Endodermal cell (in vitro differentiated cells): ENCODE measurements at regions not wholly inside any gene's neighbourhood (a gene's known extent, or its start where the extent isn't known, plus 50 kb on each side); places are given as distances from the start of the nearest gene placed in this dataset.
A peak's percentile ranks its signal among the peaks of the same experiment; 100 is the strongest.

Experiments used
- DNase-seq: peaks from one replicate; pipeline ENCODE4 v3.0.0-alpha.2; 2017
- H3K27ac ChIP-seq: 2 replicates; pipeline ENCODE4 v1.5.1; 2013; ENCODE audit warnings: mild to moderate bottlenecking, low read depth, low read length, moderate library complexity
- H3K27me3 ChIP-seq: 2 replicates; pipeline ENCODE4 v1.6.1; 2013; ENCODE audit warnings: mild to moderate bottlenecking, low read length, moderate library complexity; ENCODE audit not compliant: insufficient read depth, control insufficient read depth, poor library complexity, severe bottlenecking
- H3K36me3 ChIP-seq: 2 replicates; pipeline ENCODE4 v1.7.0; 2013; ENCODE audit warnings: mild to moderate bottlenecking, low read length, moderate library complexity; ENCODE audit not compliant: control insufficient read depth, insufficient read depth
- H3K4me1 ChIP-seq: one replicate; pipeline ENCODE4 v1.7.0; 2013; ENCODE audit warnings: low read length; ENCODE audit not compliant: control insufficient read depth, insufficient read depth
- H3K4me3 ChIP-seq: 2 replicates; pipeline ENCODE4 v1.5.1; 2013; ENCODE audit warnings: mild to moderate bottlenecking, low read length, moderate library complexity
- H3K9ac ChIP-seq: 2 replicates; pipeline ENCODE4 v1.6.1; 2013; ENCODE audit warnings: mild to moderate bottlenecking, low read length, moderate library complexity; ENCODE audit not compliant: poor library complexity, severe bottlenecking; ENCODE audit errors: extremely low read depth
- H3K9me3 ChIP-seq: 2 replicates; pipeline ENCODE4 v1.6.1; 2013; ENCODE audit warnings: mild to moderate bottlenecking, low read length, moderate library complexity; ENCODE audit not compliant: control insufficient read depth
- H3K27ac Mint-ChIP-seq: 2 replicates; pipeline ENCODE4 v1.8.0; 2020; ENCODE audit warnings: mixed read lengths
- H3K27me3 Mint-ChIP-seq: 2 replicates; pipeline ENCODE4 v1.8.0; 2021; ENCODE audit warnings: mild to moderate bottlenecking, mixed read lengths; ENCODE audit not compliant: insufficient read depth
- H3K36me3 Mint-ChIP-seq: 2 replicates; pipeline ENCODE4 v1.8.0; 2020; ENCODE audit warnings: low read depth, mixed read lengths
- H3K4me1 Mint-ChIP-seq: 2 replicates; pipeline ENCODE4 v1.8.0; 2020; ENCODE audit warnings: mixed read lengths
- H3K4me3 Mint-ChIP-seq: 2 replicates; pipeline ENCODE4 v1.8.0; 2020; ENCODE audit warnings: mild to moderate bottlenecking, moderate library complexity, mixed read lengths
- H3K9me3 Mint-ChIP-seq: 2 replicates; pipeline ENCODE4 v1.8.0; 2020; ENCODE audit warnings: mild to moderate bottlenecking, mixed read lengths
- WGBS, 2 experiments: methylation state at CpG; one replicate each; pipeline versions ENCODE4 v1.1.5 to v1.1.7; 2013; ENCODE audit warnings: missing lambda C conversion rate in 2 of 2, mixed read lengths in 1 of 2; ENCODE audit not compliant: insufficient coverage in 1 of 2, insufficient read length in 1 of 2; 5-methylcytosine and 5-hydroxymethylcytosine counted together
- TF ChIP-seq, protein P1 (sequence below): fragments of 200-600 bp; sonication (generic); conservative IDR thresholded peaks from 2 replicates; pipeline ENCODE4 v1.5.0; 2021; ENCODE audit warnings: antibody characterized with exemption, mild to moderate bottlenecking

GRCh38 chr13:111505175-111505777, 184.8 kb downstream of the TEX29 start:
- peaks cover 31% of the 10 kb centered on the region for H3K9me3 Mint-ChIP-seq
- DNase-seq = peak; percentile 89
- Histone ChIP-seq H3K27ac (no peak overlapping the region), H3K36me3 (no peaks in the 10 kb centered on the region), H3K27me3 (no peaks in the 10 kb centered on the region), H3K4me1 (no peaks in the 10 kb centered on the region), H3K9ac (no peak overlapping the region), H3K4me3 (no peak overlapping the region), H3K9me3 (peaks cover 9% of the 10 kb centered on the region)
- peaks cover 20% of the 10 kb centered on the region for H3K27me3 Mint-ChIP-seq
- peaks cover 5% of the 10 kb centered on the region for H3K4me1 Mint-ChIP-seq
- no peak overlapping the region for H3K4me3 Mint-ChIP-seq
- H3K27ac Mint-ChIP-seq = no peak overlapping the region
- WGBS, 2 experiments = 55 to 63% methylated on average over 11 to 20 of the region's 20 CpGs
- peaks cover 2% of the 10 kb centered on the region for H3K36me3 Mint-ChIP-seq
- TF ChIP-seq, protein P1, sequence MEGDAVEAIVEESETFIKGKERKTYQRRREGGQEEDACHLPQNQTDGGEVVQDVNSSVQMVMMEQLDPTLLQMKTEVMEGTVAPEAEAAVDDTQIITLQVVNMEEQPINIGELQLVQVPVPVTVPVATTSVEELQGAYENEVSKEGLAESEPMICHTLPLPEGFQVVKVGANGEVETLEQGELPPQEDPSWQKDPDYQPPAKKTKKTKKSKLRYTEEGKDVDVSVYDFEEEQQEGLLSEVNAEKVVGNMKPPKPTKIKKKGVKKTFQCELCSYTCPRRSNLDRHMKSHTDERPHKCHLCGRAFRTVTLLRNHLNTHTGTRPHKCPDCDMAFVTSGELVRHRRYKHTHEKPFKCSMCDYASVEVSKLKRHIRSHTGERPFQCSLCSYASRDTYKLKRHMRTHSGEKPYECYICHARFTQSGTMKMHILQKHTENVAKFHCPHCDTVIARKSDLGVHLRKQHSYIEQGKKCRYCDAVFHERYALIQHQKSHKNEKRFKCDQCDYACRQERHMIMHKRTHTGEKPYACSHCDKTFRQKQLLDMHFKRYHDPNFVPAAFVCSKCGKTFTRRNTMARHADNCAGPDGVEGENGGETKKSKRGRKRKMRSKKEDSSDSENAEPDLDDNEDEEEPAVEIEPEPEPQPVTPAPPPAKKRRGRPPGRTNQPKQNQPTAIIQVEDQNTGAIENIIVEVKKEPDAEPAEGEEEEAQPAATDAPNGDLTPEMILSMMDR = peak; percentile 95

DNA sequence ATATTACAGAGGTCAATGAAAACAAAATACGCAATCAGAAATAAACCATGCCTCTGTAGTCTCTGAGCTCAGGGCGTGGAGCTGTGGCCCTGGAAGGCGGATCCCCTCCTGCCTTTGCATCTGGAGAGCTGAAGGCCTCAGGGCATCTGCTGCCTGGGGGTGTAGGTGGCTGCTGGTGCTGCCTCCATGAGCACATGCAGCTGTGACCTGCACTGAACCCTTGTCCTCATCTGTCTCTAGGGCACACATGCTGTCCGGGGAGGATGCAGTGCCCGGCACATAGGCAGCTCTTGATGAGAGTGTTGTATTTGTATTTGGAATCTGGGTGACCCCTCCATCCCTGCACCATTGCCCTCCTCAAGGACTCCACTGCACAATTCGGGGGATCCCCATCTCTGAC, 185.7 kb downstream of the TEX29 start:
- H3K27me3 ChIP-seq = no peaks in the 10 kb centered on the region
- H3K9ac ChIP-seq = no peak overlapping the region
- TF ChIP-seq, protein P1 = no peak
- Mint-ChIP-seq H3K4me1 (peaks cover 5% of the 10 kb centered on the region), H3K4me3 (no peak overlapping the region), H3K27ac (no peak overlapping the region), H3K36me3 (peaks cover 2% of the 10 kb centered on the region), H3K9me3 (peaks cover 23% of the 10 kb centered on the region), H3K27me3 (peaks cover 18% of the 10 kb centered on the region)
- no peak overlapping the region for H3K27ac ChIP-seq
- DNase-seq = no peak
- H3K9me3 ChIP-seq = peaks cover 9% of the 10 kb centered on the region
- H3K4me1 ChIP-seq = no peaks in the 10 kb centered on the region
- WGBS, 2 experiments = 75 to 100% methylated on average over 2 to 5 of the region's 6 CpGs
- H3K36me3 ChIP-seq = no peaks in the 10 kb centered on the region
- no peak overlapping the region for H3K4me3 ChIP-seq

DNA sequence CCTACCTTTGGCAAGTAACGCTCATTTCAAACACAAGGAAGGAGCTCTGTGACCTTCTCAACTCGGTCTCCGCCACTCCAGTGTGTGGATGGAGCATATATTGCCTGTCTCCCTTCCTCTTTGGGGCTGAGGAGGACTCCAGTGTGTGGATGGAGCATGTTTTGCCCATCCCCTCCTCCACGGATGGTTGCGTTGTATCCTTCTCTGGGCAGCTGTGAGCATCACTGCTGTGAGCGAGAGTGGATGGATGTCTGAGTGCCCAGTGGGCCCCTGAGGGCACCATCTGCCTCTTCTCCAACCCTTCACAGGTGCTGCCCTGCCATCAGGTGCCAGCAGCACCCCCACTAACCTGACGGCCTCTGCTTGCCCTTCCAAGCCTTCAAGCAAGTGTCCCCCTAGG, 186.2 kb downstream of the TEX29 start:
- Mint-ChIP-seq H3K27me3 (peaks cover 18% of the 10 kb centered on the region), H3K27ac (no peak overlapping the region), H3K9me3 (peaks cover 18% of the 10 kb centered on the region), H3K4me3 (no peak overlapping the region), H3K4me1 (peaks cover 5% of the 10 kb centered on the region), H3K36me3 (peaks cover 2% of the 10 kb centered on the region)
- peaks cover 9% of the 10 kb centered on the region for H3K9me3 ChIP-seq
- H3K27me3 ChIP-seq = no peaks in the 10 kb centered on the region
- 80 to 83% methylated on average over 6 to 7 of the region's 7 CpGs for WGBS, 2 experiments
- no peaks in the 10 kb centered on the region for H3K36me3 ChIP-seq
- H3K27ac ChIP-seq = no peak overlapping the region
- no peak overlapping the region for H3K4me3 ChIP-seq
- DNase-seq = no peak
- H3K9ac ChIP-seq = no peak overlapping the region
- no peaks in the 10 kb centered on the region for H3K4me1 ChIP-seq
- TF ChIP-seq, protein P1 = no peak
